Liver (tissue), 3 donors: ENCODE measurements at regions not wholly inside any gene's neighbourhood (a gene's known extent, or its start where the extent isn't known, plus 50 kb on each side); places are given as distances from the start of the nearest gene placed in this dataset.

Experiments used
- CTCF ChIP-seq: fragments of 150-350 bp; IDR thresholded peaks from 2 replicates; pipeline ENCODE4 v1.5.1; 2017; ENCODE audit warnings: improper control_type of control experiment, low read depth, low read length; ENCODE audit not compliant: missing input control
- RAD21 ChIP-seq, 2 donors: IDR thresholded peaks; 2 replicates each; pipeline ENCODE4 v1.6.1; 2016; ENCODE audit warnings: antibody characterized with exemption in 2 of 2, mild to moderate bottlenecking in 2 of 2
- YY1 ChIP-seq: IDR thresholded peaks from 2 replicates; pipeline ENCODE4 v1.6.1; 2016; ENCODE audit warnings: antibody characterized with exemption, mild to moderate bottlenecking
- donor health status: healthy.
- donor health status: healthy.

GRCh38 chr12:33670284-33670683 lies 230.7 kb upstream of the SYT10 start:
- TF ChIP-seq CTCF (no peak), YY1 (no peak), RAD21 (IDR thresholded peaks at IDR 0.05) (no peak)
